H1 (cell line): ENCODE measurements at regions not wholly inside any gene's neighbourhood (a gene's known extent, or its start where the extent isn't known, plus 50 kb on each side); places are given as distances from the start of the nearest gene placed in this dataset.

ENCODE experiments used
- CHD2 ChIP-seq: IDR thresholded peaks from 2 replicates; pipeline ENCODE4 v1.6.1; 2012; ENCODE audit warnings: low read length, improper control_type of control experiment
- EGR1 ChIP-seq: IDR thresholded peaks from 2 replicates; pipeline ENCODE4 v1.6.1; 2011; ENCODE audit warnings: low read depth, low read length, borderline replicate concordance
- JUN ChIP-seq: IDR thresholded peaks from 2 replicates; pipeline ENCODE4 v1.6.1; 2011; ENCODE audit warnings: low read depth, mild to moderate bottlenecking, improper control_type of control experiment, low read length
- NANOG ChIP-seq: IDR thresholded peaks from 2 replicates; pipeline ENCODE4 v1.6.1; 2011; ENCODE audit warnings: low read length, low read depth, mild to moderate bottlenecking, inconsistent platforms; ENCODE audit not compliant: insufficient read depth, poor library complexity, severe bottlenecking
- POLR2A ChIP-seq, 2 experiments: IDR thresholded peaks; 1 replicate in 1 of 2; 2 replicates in 1 of 2; pipeline ENCODE4 v1.6.1; 2011; ENCODE audit warnings: low read depth in 2 of 2, low read length in 2 of 2, mild to moderate bottlenecking in 2 of 2; ENCODE audit errors: control extremely low read depth in 1 of 2
- POLR2AphosphoS5 ChIP-seq: IDR thresholded peaks from 2 replicates; pipeline ENCODE4 v1.6.1; 2011; ENCODE audit warnings: low read depth, low read length
- RFX5 ChIP-seq: IDR thresholded peaks from 2 replicates; pipeline ENCODE4 v1.6.1; 2011; ENCODE audit warnings: low read depth, low read length, improper control_type of control experiment, borderline replicate concordance
- YY1 ChIP-seq: IDR thresholded peaks from 2 replicates; pipeline ENCODE4 v1.6.1; 2011; ENCODE audit warnings: low read depth, mild to moderate bottlenecking, low read length
- TF ChIP-seq, protein P1 (sequence below): fragments of 300-600 bp; sonication (generic); IDR thresholded peaks from 2 replicates; pipeline ENCODE4 v1.7.1; 2012; ENCODE audit warnings: low read length, moderate library complexity, mild to moderate bottlenecking, inconsistent platforms; ENCODE audit not compliant: insufficient replicate concordance
- TF ChIP-seq, protein P2 (sequence below): IDR thresholded peaks from 2 replicates; pipeline ENCODE4 v1.6.1; 2012; ENCODE audit warnings: inconsistent platforms

DNA sequence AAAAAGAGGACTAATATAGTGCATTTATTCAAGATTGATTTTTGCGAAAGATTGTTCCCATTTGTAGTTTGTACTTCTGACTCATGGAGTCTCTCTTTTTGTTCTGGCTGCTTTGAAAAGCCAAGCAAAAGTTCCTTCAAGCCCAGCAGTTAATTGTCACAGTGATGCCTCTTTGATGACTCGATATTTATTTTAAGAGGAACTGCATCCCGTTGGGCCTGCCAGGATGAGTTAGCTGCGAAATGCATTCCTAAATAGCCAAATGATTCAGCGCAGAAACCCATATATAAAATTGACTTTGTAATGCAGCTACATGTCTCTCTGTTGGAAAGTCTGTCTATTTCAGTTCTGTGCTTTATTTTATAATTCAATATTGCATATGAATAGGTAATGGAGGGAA, 295.1 kb downstream of the GBA3 start (continued):
- TF ChIP-seq, protein P1, sequence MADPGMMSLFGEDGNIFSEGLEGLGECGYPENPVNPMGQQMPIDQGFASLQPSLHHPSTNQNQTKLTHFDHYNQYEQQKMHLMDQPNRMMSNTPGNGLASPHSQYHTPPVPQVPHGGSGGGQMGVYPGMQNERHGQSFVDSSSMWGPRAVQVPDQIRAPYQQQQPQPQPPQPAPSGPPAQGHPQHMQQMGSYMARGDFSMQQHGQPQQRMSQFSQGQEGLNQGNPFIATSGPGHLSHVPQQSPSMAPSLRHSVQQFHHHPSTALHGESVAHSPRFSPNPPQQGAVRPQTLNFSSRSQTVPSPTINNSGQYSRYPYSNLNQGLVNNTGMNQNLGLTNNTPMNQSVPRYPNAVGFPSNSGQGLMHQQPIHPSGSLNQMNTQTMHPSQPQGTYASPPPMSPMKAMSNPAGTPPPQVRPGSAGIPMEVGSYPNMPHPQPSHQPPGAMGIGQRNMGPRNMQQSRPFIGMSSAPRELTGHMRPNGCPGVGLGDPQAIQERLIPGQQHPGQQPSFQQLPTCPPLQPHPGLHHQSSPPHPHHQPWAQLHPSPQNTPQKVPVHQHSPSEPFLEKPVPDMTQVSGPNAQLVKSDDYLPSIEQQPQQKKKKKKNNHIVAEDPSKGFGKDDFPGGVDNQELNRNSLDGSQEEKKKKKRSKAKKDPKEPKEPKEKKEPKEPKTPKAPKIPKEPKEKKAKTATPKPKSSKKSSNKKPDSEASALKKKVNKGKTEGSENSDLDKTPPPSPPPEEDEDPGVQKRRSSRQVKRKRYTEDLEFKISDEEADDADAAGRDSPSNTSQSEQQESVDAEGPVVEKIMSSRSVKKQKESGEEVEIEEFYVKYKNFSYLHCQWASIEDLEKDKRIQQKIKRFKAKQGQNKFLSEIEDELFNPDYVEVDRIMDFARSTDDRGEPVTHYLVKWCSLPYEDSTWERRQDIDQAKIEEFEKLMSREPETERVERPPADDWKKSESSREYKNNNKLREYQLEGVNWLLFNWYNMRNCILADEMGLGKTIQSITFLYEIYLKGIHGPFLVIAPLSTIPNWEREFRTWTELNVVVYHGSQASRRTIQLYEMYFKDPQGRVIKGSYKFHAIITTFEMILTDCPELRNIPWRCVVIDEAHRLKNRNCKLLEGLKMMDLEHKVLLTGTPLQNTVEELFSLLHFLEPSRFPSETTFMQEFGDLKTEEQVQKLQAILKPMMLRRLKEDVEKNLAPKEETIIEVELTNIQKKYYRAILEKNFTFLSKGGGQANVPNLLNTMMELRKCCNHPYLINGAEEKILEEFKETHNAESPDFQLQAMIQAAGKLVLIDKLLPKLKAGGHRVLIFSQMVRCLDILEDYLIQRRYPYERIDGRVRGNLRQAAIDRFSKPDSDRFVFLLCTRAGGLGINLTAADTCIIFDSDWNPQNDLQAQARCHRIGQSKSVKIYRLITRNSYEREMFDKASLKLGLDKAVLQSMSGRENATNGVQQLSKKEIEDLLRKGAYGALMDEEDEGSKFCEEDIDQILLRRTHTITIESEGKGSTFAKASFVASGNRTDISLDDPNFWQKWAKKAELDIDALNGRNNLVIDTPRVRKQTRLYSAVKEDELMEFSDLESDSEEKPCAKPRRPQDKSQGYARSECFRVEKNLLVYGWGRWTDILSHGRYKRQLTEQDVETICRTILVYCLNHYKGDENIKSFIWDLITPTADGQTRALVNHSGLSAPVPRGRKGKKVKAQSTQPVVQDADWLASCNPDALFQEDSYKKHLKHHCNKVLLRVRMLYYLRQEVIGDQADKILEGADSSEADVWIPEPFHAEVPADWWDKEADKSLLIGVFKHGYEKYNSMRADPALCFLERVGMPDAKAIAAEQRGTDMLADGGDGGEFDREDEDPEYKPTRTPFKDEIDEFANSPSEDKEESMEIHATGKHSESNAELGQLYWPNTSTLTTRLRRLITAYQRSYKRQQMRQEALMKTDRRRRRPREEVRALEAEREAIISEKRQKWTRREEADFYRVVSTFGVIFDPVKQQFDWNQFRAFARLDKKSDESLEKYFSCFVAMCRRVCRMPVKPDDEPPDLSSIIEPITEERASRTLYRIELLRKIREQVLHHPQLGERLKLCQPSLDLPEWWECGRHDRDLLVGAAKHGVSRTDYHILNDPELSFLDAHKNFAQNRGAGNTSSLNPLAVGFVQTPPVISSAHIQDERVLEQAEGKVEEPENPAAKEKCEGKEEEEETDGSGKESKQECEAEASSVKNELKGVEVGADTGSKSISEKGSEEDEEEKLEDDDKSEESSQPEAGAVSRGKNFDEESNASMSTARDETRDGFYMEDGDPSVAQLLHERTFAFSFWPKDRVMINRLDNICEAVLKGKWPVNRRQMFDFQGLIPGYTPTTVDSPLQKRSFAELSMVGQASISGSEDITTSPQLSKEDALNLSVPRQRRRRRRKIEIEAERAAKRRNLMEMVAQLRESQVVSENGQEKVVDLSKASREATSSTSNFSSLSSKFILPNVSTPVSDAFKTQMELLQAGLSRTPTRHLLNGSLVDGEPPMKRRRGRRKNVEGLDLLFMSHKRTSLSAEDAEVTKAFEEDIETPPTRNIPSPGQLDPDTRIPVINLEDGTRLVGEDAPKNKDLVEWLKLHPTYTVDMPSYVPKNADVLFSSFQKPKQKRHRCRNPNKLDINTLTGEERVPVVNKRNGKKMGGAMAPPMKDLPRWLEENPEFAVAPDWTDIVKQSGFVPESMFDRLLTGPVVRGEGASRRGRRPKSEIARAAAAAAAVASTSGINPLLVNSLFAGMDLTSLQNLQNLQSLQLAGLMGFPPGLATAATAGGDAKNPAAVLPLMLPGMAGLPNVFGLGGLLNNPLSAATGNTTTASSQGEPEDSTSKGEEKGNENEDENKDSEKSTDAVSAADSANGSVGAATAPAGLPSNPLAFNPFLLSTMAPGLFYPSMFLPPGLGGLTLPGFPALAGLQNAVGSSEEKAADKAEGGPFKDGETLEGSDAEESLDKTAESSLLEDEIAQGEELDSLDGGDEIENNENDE = no peak
- TF ChIP-seq JUN (no peak), RFX5 (no peak), CHD2 (no peak), EGR1 (no peak), POLR2AphosphoS5 (no peak), YY1 (no peak), NANOG (no peak), POLR2A (IDR thresholded peaks at IDR 0.05; ENCODE audit: control extremely low read depth in 1 of 2, low read depth in 2 of 2, low read length in 2 of 2) (no peak)
- TF ChIP-seq, protein P2, sequence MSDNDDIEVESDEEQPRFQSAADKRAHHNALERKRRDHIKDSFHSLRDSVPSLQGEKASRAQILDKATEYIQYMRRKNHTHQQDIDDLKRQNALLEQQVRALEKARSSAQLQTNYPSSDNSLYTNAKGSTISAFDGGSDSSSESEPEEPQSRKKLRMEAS = no peak
- TF ChIP-seq, all 59 proteins: peak for 0
